ENCODE measurements at regions not wholly inside any gene's neighbourhood (a gene's known extent, or its start where the extent isn't known, plus 50 kb on each side); places are given as distances from the start of the nearest gene placed in this dataset.

DNA sequence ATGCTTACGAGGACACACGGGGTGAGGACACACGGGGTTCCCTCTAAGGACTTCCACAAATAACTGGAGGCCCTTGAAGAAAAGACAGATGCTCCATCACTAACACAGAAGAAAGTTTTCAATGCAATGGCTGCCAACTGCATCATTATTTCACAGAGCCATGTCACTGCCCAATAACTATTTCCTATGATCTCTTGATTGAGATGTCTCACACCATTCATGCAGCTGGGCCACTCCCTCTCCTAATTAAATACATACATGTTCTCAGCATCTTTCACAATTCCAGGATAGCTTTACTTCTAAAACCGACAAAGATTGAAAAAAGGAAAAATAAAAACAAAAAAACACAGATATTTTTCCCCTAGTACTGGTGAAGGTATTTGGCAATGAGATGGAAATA is 650.8 kb downstream of the SEMA5A start:
- intact Hi-C loops (cut with micrococcal nuclease; ENCODE audit: unreplicated experiment): no loop called here
- ChIA-PET CTCF (ENCODE audit: low intra/inter-chr PET ratio, low total read pairs) (no interaction called here), POLR2A (no interaction called here)
- H3K79me2 ChIP-seq (ENCODE audit: insufficient read depth, low read length): no peaks in the 10 kb centered on the region
- ATAC-seq (no peak), DNase-seq (ENCODE audit: low spot score) (no peak), FAIRE-seq (no peak)
- H3K27me3 ChIP-seq (ENCODE audit: control insufficient read depth in 1 of 2, insufficient read depth in 2 of 2, low read length in 2 of 2): no peaks in the 10 kb centered on the region; a peak in 1 of 5 replicates
- no peaks in the 10 kb centered on the region for H4K20me1 ChIP-seq (ENCODE audit: insufficient read depth, low read length)
- TF ChIP-seq, protein P1, sequence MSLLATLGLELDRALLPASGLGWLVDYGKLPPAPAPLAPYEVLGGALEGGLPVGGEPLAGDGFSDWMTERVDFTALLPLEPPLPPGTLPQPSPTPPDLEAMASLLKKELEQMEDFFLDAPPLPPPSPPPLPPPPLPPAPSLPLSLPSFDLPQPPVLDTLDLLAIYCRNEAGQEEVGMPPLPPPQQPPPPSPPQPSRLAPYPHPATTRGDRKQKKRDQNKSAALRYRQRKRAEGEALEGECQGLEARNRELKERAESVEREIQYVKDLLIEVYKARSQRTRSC (CRISPR knock-in tag; IDR thresholded peaks at IDR 0.05; ENCODE audit: low read depth): no peak
- TF ChIP-seq ZNF543 (CRISPR knock-in tag; IDR thresholded peaks at IDR 0.05): no peak
- H3K4me1 ChIP-seq (ENCODE audit: insufficient read depth, low read length): no peaks in the 10 kb centered on the region
- no peak overlapping the region for H2AFZ ChIP-seq (ENCODE audit: low read length)
- 3% methylated on average over 4 of the region's 4 CpGs for WGBS (ENCODE audit: low lambda C conversion rate)
- H3K4me3 ChIP-seq (replicated peaks in 1 of 3; ENCODE audit: insufficient read depth in 1 of 3, low read depth in 2 of 3, low read length in 3 of 3): no peak overlapping the region
- no peaks in the 10 kb centered on the region for H3K36me3 ChIP-seq (replicated peaks in 1 of 2; ENCODE audit: control insufficient read depth in 1 of 2, insufficient read depth in 2 of 2, low read length in 2 of 2)
- in situ Hi-C loops (cut with HindIII; ENCODE audit: extremely low pct_ligation_motif_present, low pct_unique_long_range_greater_than_20kb): no loop called here
- no peak overlapping the region for H3K27ac ChIP-seq (ENCODE audit: extremely low read length, insufficient read depth, low read length)
- H3K9ac ChIP-seq (ENCODE audit: insufficient read depth, low read depth, low read length): no peak overlapping the region
- H3K9me3 ChIP-seq (ENCODE audit: low read length): peaks cover 82% of the 10 kb centered on the region
- H3K4me2 ChIP-seq (ENCODE audit: low read depth, low read length): no peak overlapping the region
- BruUV-seq (replicated peaks): no TSS peak

DNA sequence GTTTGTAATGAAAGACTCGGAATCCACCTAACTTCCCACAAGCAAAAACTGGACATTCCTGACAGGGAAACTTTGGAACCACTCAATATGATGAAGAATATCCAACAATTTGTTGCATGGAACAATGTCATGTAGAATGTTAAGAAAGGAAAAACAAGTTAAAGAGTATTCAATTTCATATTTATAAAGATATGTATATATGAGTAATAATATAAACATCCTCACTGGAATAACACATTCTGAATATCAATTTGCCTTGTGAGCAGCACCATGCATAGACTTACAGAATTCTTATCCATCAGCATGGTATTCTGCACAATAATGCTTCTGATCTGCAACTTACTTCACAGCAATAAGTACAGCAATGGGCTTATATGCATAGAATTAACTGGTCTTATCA is 650.3 kb downstream of the SEMA5A start:
- TF ChIP-seq YY1 (IDR thresholded peaks at IDR 0.05; ENCODE audit: insufficient read depth, insufficient replicate concordance, low read depth, low read length) (no peak), LRRFIP1 (CRISPR knock-in tag; conservative IDR thresholded peaks at IDR 0.05) (no peak), CEBPZ (IDR thresholded peaks at IDR 0.05; ENCODE audit: low read length) (no peak), ZNF749 (CRISPR knock-in tag; IDR thresholded peaks at IDR 0.05; ENCODE audit: borderline replicate concordance) (no peak), TRIM24 (CRISPR knock-in tag; IDR thresholded peaks at IDR 0.05) (no peak), ZFP36 (IDR thresholded peaks at IDR 0.05; ENCODE audit: borderline replicate concordance, low read depth, low read length, partially characterized antibody) (no peak), FOXK1 (CRISPR knock-in tag; IDR thresholded peaks at IDR 0.05; ENCODE audit: borderline replicate concordance, low read depth) (no peak), ZNF484 (CRISPR knock-in tag; IDR thresholded peaks at IDR 0.05; ENCODE audit: borderline replicate concordance, low read depth) (no peak)
- no peaks in the 10 kb centered on the region for H3K79me2 ChIP-seq (ENCODE audit: insufficient read depth, low read length)
- H3K36me3 ChIP-seq (replicated peaks in 1 of 2; ENCODE audit: control insufficient read depth in 1 of 2, insufficient read depth in 2 of 2, low read length in 2 of 2): no peaks in the 10 kb centered on the region
- H3K9ac ChIP-seq (ENCODE audit: insufficient read depth, low read depth, low read length): no peak overlapping the region
- no peak overlapping the region for H3K27ac ChIP-seq (ENCODE audit: extremely low read length, insufficient read depth, low read length)
- no peaks in the 10 kb centered on the region for H3K4me1 ChIP-seq (ENCODE audit: insufficient read depth, low read length)
- BruUV-seq (replicated peaks): no TSS peak
- in situ Hi-C loops (cut with HindIII; ENCODE audit: extremely low pct_ligation_motif_present, low pct_unique_long_range_greater_than_20kb) (no loop called here), intact Hi-C loops (cut with micrococcal nuclease; ENCODE audit: unreplicated experiment) (no loop called here)
- H2AFZ ChIP-seq (ENCODE audit: low read length): no peak overlapping the region
- H3K4me3 ChIP-seq (replicated peaks in 1 of 3; ENCODE audit: insufficient read depth in 1 of 3, low read depth in 2 of 3, low read length in 3 of 3): no peak overlapping the region
- 5% methylated on average over 1 of the region's 1 CpG for WGBS (ENCODE audit: low lambda C conversion rate)
- H3K27me3 ChIP-seq (ENCODE audit: control insufficient read depth in 1 of 2, insufficient read depth in 2 of 2, low read length in 2 of 2): no peaks in the 10 kb centered on the region; a peak in 1 of 5 replicates
- no peak for DNase-seq (ENCODE audit: low spot score)
- H3K9me3 ChIP-seq (ENCODE audit: low read length): peaks cover 78% of the 10 kb centered on the region
- POLR2A ChIA-PET: no interaction called here
- no peak for FAIRE-seq
- H3K4me2 ChIP-seq (ENCODE audit: low read depth, low read length): no peak overlapping the region
- no peaks in the 10 kb centered on the region for H4K20me1 ChIP-seq (ENCODE audit: insufficient read depth, low read length)
- ATAC-seq: no peak
- CTCF ChIA-PET (ENCODE audit: low intra/inter-chr PET ratio, low total read pairs): no interaction called here
